Stimulated activated CD4-positive, alpha-beta T cell treated with anti-CD3 and anti-CD28 coated beads, Interleukin-4, amount 100 ng/mL, for 4 hours (primary cell): ENCODE measurements at regions not wholly inside any gene's neighbourhood (a gene's known extent, or its start where the extent isn't known, plus 50 kb on each side); places are given as distances from the start of the nearest gene placed in this dataset.

Source experiments
- DNase-seq, 2 experiments: peaks; one replicate each; pipeline ENCODE4 v3.0.0-alpha.2; 2020

- no peak for DNase-seq
These were observed 249.2 kb upstream of the RPS6KA3 start for GRCh38 chrX:20515841-20516461.

DNA sequence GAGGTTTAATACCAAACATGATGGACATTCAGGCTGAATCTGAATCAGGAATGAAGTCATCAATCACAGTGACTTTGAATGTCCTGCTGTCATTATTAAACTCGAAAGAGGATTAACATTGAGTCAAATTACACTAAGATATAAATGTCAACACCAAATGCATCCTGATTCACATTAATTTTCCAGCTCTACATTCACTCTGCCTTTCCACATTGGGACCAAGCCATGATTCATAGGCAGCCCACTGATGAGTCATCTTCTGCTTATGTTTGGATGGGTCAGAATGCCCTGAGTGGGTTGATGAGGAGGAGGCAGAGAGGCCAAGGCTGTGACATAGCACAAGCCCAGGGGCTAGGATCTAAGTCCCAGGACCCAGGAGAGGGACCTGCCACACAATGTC lies 247.6 kb upstream of the RPS6KA3 start:
- peak in 1 of 2 experiments; percentile 9 for DNase-seq

DNA sequence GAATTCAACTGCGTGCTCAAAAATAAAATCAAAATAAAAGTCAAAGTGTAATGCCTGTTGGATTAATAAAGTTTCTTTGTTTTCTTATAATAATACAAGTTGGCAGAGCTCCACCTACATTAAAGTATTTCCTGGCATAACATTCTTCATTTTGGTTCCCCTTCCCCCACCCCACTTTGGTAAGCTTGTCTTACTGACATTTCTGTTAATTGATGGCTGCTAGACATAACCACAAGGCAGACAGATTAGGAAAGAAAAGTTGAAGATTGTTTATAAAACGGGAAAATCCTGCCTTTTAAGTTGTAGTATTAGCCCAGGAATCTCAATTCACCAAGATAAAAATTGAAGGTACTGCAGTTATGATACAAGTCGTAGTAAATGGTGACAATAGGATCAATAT lies 246.5 kb upstream of the RPS6KA3 start:
- DNase-seq, result no peak

DNA sequence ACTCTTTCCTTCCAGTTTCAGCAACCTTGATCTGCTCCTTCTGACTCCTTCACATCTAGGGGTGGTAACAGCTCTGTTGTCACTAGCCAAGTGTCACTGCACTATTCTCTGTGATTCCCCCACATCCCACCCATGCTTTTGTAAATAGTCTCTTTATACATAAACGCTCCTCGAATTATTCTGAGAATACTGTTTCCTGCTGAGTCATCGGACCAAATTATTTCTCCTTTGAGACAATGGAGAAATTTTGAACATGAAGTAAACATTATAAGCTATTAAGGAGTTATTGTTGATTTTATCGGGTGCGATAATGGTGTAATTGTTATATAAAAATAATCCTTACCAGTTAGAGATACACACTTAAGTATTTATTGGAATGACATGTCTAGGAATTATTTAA lies 245.1 kb upstream of the RPS6KA3 start:
- DNase-seq, result no peak

- DNase-seq, result no peak
These were observed 241.4 kb upstream of the RPS6KA3 start for GRCh38 chrX:20507901-20508620.

DNA sequence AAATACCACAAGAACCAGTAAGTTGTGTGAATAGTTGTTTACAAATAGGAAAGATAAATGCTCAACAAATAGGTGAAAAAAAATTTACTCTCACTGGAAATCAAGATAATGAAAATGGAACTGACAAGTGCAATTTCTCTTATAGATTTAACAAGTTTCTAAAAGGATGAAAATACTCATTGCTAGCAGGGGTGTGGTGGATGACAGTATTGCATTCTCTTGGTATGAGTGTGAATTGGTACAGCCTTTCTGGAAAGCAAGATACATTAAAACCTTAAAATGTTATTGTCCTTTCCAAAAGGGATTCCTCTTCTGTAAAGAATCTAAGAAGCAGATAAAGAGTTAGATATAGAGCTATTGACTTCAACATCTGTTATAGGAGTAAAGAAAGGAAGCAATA lies 240.0 kb upstream of the RPS6KA3 start:
- no peak for DNase-seq

GRCh38 chrX:20500949-20501348 lies 234.2 kb upstream of the RPS6KA3 start:
- no peak for DNase-seq

DNA sequence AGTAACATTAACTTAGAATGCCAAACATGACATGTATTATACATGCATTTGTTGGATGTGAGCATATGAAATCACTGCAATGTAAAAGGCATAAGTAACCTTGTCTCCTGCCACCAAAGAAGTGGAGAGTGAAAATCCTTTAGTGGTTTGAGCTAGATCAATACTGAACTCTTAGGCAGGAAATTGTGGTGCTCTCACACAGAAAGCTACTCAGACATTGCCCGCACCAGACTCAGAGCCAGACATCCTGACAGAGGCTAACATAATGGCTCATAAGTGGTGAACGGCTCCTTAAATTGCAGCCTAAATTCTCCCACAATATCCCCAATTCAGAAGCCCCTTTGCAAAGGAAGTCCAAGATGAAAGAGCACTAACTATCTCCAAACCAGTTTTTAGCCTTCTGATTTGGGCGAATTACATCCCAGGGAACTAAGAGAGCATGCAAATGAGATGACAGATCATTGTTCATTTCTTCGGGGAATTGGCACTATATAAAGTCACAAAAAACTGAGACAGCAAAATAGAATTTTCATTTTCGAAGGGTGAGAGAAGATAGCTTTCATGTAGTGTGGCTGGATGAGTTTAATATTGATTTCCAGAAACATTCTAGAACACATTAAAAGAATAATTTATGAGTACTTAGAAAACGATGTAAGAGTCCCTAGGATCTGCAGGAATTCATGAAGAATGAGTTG lies 233.6 kb upstream of the RPS6KA3 start:
- DNase-seq, result no peak

DNA sequence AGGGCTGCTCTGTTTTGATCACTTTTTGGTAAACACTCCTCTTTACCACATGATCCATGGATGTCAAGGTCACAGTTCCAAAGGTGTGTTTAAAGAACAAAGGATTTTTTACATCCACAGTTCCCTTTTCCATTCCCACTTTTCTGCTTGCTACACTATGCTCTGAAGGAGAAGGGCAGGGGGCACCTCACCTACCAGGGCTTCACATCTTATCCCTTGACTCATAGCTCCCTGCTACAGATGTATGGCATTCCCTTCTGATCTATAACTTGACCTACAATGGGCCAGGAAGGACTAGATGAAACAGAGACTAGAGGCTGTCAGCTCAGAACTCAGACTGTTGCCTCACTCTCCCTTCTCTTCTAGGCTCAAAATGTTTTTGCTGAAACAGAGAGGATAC lies 233.1 kb upstream of the RPS6KA3 start:
- DNase-seq, result no peak

GRCh38 chrX:20498851-20499635 lies 232.3 kb upstream of the RPS6KA3 start:
- no peak for DNase-seq

DNA sequence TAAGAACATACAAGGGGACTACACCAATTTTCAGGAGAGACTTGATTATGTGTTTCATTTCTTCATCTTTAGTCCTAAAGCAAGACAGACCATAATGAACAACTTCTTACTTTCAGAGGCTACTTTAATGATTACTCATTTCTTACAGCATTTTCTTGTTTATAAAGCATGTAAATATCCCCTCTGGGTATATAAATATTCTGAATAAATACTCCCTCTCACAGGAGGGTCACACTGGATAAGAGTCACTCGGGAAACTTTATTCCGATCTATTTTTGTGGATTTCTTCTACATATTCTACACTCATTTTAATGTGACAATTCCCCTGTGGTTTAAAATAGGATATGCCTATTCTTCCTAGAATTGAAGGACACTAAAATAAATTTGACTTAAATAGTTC lies 228.9 kb upstream of the RPS6KA3 start:
- no peak for DNase-seq

- no peak for DNase-seq
These were observed 221.8 kb upstream of the RPS6KA3 start for GRCh38 chrX:20488473-20488872.

DNA sequence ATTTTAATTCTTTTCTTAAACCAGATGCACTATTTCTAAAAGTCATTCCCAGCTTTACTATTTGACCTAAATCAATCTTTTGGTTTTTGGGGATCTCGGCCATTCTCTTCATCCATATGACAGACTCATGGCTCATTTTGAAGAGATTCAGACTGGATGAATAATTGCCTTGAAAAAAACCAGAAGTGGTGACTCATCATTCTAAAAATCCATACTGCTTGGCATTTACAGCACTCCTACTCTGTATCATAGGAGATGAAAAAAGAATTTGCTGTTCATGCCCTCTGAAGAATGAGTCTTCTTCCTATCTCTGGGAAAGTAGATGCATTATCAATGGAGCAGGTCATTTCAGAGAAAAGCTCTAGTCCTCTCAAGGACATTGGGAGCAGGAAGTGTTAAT lies 220.5 kb upstream of the RPS6KA3 start:
- DNase-seq, result no peak

GRCh38 chrX:20481632-20482031 lies 214.9 kb upstream of the RPS6KA3 start:
- DNase-seq, result no peak

GRCh38 chrX:20479896-20480295 lies 213.2 kb upstream of the RPS6KA3 start:
- no peak for DNase-seq

DNA sequence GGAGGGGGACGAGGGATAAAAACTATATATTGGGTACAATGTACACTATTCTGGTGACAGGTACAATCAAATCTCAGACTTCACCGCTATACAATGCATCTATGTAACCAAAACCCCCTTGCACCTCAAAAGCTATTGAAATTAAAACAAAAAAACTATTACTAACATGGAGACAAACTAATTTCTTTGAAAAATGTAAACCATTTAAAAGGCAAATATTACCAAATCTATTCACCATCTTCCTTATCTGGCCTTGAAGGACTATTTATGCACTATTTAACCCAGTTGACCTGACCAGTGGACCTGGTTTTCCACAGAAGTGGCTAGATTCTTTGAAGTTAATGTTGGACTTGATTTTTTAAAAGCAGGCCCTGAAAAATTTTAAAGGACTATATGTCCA lies 212.3 kb upstream of the RPS6KA3 start:
- no peak for DNase-seq

DNA sequence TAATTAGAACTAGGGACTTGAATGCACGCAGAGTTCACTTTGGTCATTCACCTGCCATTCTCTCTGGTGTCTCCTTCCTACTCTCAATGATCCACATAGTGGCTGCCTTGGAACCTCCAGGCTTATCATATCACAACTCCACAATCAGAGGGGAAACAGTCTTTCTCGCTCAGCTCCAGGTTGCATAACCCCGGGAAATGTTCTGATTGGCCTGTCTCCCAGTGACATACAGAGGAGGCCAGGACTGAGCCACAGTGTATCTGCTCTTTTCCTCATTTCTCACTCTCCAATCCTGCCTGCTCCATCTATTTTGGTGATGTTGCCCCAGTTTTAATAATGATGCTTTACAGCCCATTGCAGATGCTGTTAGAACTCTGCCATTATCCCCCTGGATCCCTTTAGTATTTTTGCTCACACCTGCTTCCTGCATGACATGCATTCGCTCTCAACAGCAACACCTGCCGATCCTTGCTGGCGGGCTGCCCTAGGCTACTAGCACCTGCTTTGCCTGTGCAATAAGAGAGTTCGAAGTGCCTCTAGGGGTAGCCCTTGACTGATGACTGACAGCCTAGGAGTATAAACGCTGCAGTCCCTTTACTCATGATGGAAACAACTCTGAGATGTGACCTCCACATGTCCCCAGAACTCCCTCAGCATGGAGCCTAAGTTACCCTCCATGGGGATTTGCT lies 211.3 kb upstream of the RPS6KA3 start:
- no peak for DNase-seq

DNA sequence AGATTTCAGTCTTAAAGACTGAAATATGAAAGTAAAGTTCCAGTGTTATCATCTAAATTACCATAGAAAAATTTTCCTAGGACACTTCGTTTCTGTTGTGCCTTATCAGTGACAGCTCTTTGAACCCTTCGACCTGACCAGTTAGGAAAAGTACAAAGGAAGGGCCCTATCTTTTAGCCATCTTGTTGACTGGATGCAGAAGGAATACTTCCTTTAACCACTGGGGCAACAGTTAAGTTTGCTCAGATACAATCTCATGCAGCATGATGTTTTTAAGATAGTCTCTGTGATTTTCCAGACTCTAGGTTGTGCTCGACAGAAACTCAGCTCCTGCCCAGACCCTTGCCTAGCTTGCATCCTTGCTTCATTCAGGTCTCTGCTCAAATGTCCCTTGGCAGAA lies 210.5 kb upstream of the RPS6KA3 start:
- no peak for DNase-seq

GRCh38 chrX:20472620-20473258 lies 206.0 kb upstream of the RPS6KA3 start:
- DNase-seq, result no peak

GRCh38 chrX:20472148-20472547 lies 205.4 kb upstream of the RPS6KA3 start:
- DNase-seq, result no peak

- DNase-seq, result no peak
These were observed 204.8 kb upstream of the RPS6KA3 start for GRCh38 chrX:20471483-20471882.
